ENCODE measurements at regions not wholly inside any gene's neighbourhood (a gene's known extent, or its start where the extent isn't known, plus 50 kb on each side); places are given as distances from the start of the nearest gene placed in this dataset.
"Not testable (repeated sequence)": the region's sequence is repeated elsewhere in the genome, so short reads cannot be mapped to it uniquely, and the experiment has no call there.

DNA sequence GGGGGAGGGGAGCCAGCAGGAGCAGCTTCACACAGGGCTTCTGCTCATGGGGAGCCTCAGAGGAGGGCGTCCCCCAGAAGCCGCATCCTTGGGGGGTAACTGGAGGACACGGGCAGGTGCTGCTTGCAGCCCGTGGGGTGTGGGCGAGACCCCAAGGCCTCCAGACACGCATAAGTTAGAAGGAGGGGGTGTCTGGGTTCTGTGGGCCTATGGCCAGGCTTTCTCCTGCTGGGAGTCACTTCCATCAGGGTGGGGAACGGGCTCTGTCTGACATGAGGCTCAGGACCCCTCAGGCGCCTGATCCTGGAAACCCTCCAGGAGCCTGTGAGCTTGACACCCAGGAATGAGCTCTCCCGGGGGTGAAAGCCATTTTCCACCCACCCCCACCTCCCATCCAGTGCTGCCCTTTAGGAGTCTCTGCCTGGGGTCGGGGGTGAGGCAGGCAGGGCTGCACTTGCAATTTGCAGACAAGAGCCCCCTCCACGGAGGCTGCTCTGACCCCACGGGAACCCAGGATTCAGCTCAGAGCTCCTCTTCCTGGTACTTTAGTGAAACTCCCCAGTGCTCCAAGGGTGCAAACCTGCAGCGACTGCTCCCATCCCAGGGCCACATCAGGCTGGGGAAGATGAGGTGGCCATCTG, 325.7 kb downstream of the ADGRD1 start:
- H3K4me3 Mint-ChIP-seq, result no peak overlapping the region
- no peaks in the 10 kb centered on the region for H3K36me3 Mint-ChIP-seq
- no peak overlapping the region for H3K27ac Mint-ChIP-seq
- H3K27me3 Mint-ChIP-seq (ENCODE audit: low read depth), result peaks cover 23% of the 10 kb centered on the region
- DNase-seq (ENCODE audit: low spot score in 2 of 2, unreplicated experiment in 2 of 2), result no peak
- H3K9me3 Mint-ChIP-seq, result no peaks in the 10 kb centered on the region
- TF ChIP-seq, protein P1, sequence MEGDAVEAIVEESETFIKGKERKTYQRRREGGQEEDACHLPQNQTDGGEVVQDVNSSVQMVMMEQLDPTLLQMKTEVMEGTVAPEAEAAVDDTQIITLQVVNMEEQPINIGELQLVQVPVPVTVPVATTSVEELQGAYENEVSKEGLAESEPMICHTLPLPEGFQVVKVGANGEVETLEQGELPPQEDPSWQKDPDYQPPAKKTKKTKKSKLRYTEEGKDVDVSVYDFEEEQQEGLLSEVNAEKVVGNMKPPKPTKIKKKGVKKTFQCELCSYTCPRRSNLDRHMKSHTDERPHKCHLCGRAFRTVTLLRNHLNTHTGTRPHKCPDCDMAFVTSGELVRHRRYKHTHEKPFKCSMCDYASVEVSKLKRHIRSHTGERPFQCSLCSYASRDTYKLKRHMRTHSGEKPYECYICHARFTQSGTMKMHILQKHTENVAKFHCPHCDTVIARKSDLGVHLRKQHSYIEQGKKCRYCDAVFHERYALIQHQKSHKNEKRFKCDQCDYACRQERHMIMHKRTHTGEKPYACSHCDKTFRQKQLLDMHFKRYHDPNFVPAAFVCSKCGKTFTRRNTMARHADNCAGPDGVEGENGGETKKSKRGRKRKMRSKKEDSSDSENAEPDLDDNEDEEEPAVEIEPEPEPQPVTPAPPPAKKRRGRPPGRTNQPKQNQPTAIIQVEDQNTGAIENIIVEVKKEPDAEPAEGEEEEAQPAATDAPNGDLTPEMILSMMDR (IDR thresholded peaks at IDR 0.05; ENCODE audit: unreplicated experiment), result no peak
- H3K4me1 Mint-ChIP-seq, result no peaks in the 10 kb centered on the region

DNA sequence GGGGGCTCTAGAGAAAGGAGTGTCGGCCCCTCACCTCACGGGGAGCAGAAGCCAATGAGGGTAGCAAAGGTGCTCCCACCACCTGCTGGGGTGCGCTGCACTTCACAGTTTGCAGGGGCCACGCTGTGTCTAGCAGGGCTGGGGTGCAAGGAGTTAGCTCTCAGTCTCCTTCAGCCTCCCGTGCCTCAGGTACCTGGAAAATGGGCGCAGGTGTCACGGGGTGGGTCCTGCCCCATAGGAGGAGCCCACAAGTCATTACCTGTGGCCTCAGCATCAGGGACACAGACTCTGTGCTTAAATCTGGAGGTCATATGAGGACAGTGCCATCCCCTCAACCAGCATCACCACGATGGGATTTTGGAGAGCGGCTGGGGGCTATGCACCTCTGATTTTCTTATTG, 326.7 kb downstream of the ADGRD1 start:
- no peak for DNase-seq (ENCODE audit: low spot score in 2 of 2, unreplicated experiment in 2 of 2)
- H3K36me3 Mint-ChIP-seq, result no peaks in the 10 kb centered on the region
- no peaks in the 10 kb centered on the region for H3K4me1 Mint-ChIP-seq
- H3K27me3 Mint-ChIP-seq (ENCODE audit: low read depth), result peaks cover 16% of the 10 kb centered on the region
- no peak overlapping the region for H3K4me3 Mint-ChIP-seq
- H3K27ac Mint-ChIP-seq, result no peak overlapping the region
- TF ChIP-seq, protein P1 (IDR thresholded peaks at IDR 0.05; ENCODE audit: unreplicated experiment), result no peak
- no peaks in the 10 kb centered on the region for H3K9me3 Mint-ChIP-seq

DNA sequence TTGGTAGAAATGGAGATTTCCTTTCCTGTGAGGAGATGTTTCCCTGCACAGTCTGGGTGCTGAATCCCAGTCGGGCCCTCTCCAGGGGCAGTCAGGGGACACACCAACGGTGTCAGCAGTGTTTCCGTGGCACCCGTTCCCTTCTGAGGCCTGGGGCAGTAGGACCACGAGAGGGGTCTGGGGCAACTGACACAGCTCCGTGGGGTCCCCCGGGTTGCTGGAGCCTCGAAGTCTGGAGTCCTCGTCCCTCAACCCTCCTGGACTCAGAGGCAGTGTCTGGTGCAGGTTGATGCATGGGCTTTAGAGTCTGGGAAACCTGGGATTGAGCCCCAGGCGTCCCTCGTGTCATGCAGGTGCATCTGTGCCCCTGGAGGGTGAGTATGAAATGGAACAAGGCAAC, 327.3 kb downstream of the ADGRD1 start:
- no peak overlapping the region for H3K27ac Mint-ChIP-seq
- no peaks in the 10 kb centered on the region for H3K9me3 Mint-ChIP-seq
- TF ChIP-seq, protein P1 (IDR thresholded peaks at IDR 0.05; ENCODE audit: unreplicated experiment), result no peak
- no peaks in the 10 kb centered on the region for H3K36me3 Mint-ChIP-seq
- no peaks in the 10 kb centered on the region for H3K4me1 Mint-ChIP-seq
- peak in 1 of 2 experiments; percentile 24 for DNase-seq (ENCODE audit: low spot score in 2 of 2, unreplicated experiment in 2 of 2)
- peaks cover 12% of the 10 kb centered on the region for H3K27me3 Mint-ChIP-seq (ENCODE audit: low read depth)
- H3K4me3 Mint-ChIP-seq, result no peak overlapping the region

DNA sequence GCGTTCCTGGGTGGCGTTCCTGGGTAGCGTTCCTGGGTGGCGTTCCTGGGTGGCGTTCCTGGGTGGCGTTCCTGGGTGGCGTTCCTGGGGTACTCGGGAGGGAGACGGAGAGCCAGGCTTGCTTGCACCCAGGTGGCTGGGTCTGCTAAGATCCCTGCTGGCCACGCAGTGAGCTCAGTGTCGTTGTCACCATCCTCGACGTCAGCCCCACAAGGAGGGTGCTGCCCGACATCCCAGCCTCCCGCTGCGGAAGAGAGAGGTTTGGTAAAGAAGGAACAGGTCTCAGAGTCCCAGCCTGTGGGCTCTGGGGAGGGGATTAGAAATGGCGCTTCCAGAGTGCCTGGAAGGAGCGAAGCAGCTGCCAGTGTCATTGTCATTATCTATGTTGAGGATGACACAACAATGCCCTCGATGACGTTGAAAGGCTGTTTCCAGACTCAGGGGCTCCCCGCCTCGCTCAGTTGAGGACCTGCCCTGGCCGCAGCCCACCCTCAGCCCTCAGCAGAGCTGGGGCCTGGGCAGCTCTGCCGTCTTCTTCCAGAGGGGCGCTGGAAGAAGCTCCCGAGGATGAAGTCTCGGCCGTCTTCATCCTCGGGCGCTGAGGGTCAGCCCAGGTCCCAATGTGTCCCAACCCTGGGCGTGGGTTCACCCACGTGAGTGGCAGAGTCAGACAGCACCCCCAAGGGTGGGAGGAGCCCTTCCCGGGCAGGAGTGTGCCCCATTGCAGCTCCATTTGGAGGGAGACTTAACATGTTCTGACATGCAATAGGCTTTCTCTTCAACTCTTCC, 328.8 kb downstream of the ADGRD1 start:
- Mint-ChIP-seq H3K4me3 (no peak overlapping the region), H3K9me3 (no peaks in the 10 kb centered on the region), H3K27ac (no peak overlapping the region), H3K36me3 (no peaks in the 10 kb centered on the region), H3K4me1 (no peaks in the 10 kb centered on the region), H3K27me3 (ENCODE audit: low read depth) (peaks cover 13% of the 10 kb centered on the region)
- DNase-seq (ENCODE audit: low spot score in 2 of 2, unreplicated experiment in 2 of 2), result peak in 1 of 2 experiments; percentile 31
- TF ChIP-seq, protein P1 (IDR thresholded peaks at IDR 0.05; ENCODE audit: unreplicated experiment), result no peak

DNA sequence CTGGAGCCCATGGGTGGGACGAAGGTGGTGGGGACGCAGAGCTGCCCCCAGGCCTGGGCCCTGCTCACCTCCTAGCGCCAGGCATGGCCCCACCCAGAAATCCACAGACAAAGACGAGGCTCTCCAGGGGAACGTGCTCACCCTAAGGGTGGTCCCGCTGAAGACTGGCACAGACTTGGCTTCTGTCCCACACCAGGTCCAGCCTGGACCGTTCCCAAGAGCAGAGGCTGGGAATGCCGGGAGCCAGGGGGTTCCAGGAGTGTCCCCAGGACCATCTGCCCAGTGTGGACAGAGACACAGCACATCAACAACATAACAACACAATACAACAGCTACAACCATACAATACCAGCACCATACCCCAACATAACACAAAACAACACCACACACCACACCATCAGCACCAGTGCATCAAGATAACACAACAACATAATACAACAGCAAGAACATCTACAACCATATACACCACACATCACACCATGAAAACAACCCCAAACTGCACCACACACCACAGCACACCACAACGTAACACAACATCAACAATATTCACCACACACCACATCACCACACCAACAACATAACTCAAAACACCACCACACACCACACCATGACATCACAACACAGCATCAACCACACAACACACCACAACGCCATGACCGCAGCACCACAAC, 329.6 kb downstream of the ADGRD1 start:
- no peak overlapping the region for H3K27ac Mint-ChIP-seq

DNA sequence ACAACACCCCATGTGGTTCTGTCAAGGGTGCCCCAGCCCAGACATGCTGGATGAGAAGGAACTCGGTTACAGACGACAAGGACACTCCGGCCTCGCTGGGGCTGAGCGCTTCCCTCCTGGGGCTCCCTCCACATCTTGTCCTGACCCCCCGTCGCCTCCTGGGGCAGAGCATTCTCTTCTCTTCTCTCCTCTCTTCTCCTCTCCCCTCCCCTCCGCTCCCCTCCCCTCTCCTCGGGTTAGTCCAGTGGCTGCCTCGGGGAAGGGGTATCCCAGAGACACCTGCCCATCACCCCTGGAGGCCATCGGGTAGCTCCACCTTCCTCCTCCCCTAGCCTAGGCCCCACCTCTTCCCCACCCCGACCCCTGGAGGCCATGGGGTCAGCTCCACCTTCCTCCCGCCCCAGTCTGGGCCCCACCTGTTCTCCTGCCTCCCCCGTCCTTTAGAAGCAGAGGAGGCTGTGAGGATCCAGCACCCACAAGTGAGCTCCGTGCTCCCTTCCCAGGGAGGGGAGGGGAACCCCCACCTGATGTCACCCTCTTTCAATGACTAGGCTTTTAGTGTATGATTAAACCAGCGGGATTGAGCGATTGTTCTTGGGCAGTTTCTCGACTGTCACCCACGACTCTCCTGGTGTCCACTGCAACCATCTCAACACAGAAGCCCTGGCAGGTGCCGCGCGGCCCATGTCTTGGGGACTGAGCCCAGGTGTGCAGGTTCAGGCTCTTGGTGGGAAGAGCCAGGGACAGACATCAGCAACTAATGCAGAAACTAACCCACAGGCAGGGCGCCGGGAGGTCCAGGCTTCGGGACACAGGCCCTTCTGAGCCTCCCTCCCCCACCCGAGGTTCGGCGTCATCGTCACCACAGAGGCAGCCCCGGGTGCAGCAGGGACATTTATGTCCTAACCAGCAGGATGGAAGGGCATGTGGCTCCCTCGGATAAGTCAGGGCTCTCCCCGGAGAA, 330.4 kb downstream of the ADGRD1 start:
- H3K27me3 Mint-ChIP-seq (ENCODE audit: low read depth), result peaks cover 13% of the 10 kb centered on the region
- H3K36me3 Mint-ChIP-seq, H3K4me3 Mint-ChIP-seq, H3K4me1 Mint-ChIP-seq, H3K27ac Mint-ChIP-seq, H3K9me3 Mint-ChIP-seq: not testable (repeated sequence)
- peak in 1 of 2 experiments; percentile 33 for DNase-seq (ENCODE audit: low spot score in 2 of 2, unreplicated experiment in 2 of 2)

More for the DNA sequence above, 329.6 kb downstream of the ADGRD1 start:
- TF ChIP-seq, protein P1 (IDR thresholded peaks at IDR 0.05; ENCODE audit: unreplicated experiment), result no peak
- Mint-ChIP-seq H3K27me3 (ENCODE audit: low read depth) (peaks cover 13% of the 10 kb centered on the region), H3K4me3 (no peak overlapping the region), H3K36me3 (no peaks in the 10 kb centered on the region), H3K4me1 (no peaks in the 10 kb centered on the region), H3K9me3 (no peaks in the 10 kb centered on the region)
- no peak for DNase-seq (ENCODE audit: low spot score in 2 of 2, unreplicated experiment in 2 of 2)

DNA sequence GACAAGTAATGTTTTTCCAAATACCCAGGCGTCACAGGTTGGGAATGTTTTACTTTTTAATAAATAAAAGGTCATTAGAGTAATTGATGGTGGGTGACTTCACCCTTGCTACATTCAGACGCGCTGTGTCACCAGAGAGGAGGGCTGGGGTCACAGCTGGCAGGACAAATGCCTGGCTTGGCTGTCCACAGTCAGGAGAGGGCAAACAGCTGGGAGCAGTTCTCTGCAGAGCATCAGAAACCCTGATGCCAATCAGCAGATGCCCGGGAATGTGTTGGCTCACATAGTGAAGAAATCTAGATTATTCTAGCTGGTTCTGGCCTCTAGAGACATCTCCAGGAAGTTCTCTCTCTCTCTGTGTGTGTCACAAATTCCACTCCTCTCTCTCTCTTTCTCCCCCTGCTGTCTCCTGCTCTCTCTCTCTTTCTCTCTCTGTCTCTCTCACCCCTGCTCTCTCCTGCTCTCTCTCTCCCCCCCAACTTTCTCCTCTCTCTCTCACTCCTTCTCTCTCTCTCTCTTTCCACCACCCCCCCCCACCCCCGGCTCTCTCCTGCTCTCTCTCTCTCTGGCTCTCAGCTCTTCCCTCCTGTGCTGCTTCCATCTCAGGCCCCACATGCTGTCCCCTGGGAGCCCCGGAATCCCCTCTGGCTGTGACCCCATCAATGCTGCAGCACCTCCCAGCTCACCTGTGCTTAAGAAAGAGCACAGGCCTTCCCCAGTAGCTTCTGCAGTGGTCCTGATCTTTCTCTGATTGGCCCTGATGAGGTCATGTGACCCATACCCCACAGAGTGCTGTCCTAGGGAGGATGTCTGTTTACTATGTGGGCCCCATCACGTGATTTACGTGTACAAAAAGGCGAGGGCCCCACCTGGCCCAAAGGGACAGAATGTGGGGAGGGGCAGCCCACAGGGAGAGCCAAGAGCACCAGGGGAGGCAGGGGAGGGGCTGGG, 331.5 kb downstream of the ADGRD1 start:
- H3K27ac Mint-ChIP-seq; H3K9me3 Mint-ChIP-seq; H3K4me1 Mint-ChIP-seq; DNase-seq (ENCODE audit: low spot score in 2 of 2, unreplicated experiment in 2 of 2); H3K27me3 Mint-ChIP-seq (ENCODE audit: low read depth); H3K4me3 Mint-ChIP-seq; H3K36me3 Mint-ChIP-seq: not testable (repeated sequence)
